ENCODE measurements at regions not wholly inside any gene's neighbourhood (a gene's known extent, or its start where the extent isn't known, plus 50 kb on each side); places are given as distances from the start of the nearest gene placed in this dataset.
A peak's percentile ranks its signal among the peaks of the same experiment; 100 is the strongest.

GRCh38 chr10:53699231-53699630 lies 926.6 kb upstream of the MBL2 start:
- no peak for DNase-seq (ENCODE audit: low read depth)
- no peak for TF ChIP-seq CTCF (conservative IDR thresholded peaks at IDR 0.05; ENCODE audit: low read depth, low read length)
- no peak overlapping the region for H3K4me3 ChIP-seq (ENCODE audit: low read depth, low read length)

GRCh38 chr10:53697038-53697437 lies 924.5 kb upstream of the MBL2 start:
- H3K4me3 ChIP-seq (ENCODE audit: low read depth, low read length), result no peak overlapping the region
- no peak for TF ChIP-seq CTCF (conservative IDR thresholded peaks at IDR 0.05; ENCODE audit: low read depth, low read length)
- DNase-seq (ENCODE audit: low read depth), result peak; percentile 83

- TF ChIP-seq CTCF (conservative IDR thresholded peaks at IDR 0.05; ENCODE audit: low read depth, low read length), result no peak
- no peak for DNase-seq (ENCODE audit: low read depth)
- H3K4me3 ChIP-seq (ENCODE audit: low read depth, low read length), result no peak overlapping the region
Measured at GRCh38 chr10:53690524-53691240, 918.1 kb upstream of the MBL2 start.

- no peak for DNase-seq (ENCODE audit: low read depth)
- H3K4me3 ChIP-seq (ENCODE audit: low read depth, low read length), result no peak overlapping the region
- TF ChIP-seq CTCF (conservative IDR thresholded peaks at IDR 0.05; ENCODE audit: low read depth, low read length), result no peak
Measured at GRCh38 chr10:53687800-53688199, 915.2 kb upstream of the MBL2 start.

GRCh38 chr10:53682885-53683284 lies 910.3 kb upstream of the MBL2 start:
- H3K4me3 ChIP-seq (ENCODE audit: low read depth, low read length), result no peak overlapping the region

GRCh38 chr10:53682458-53682857 lies 909.9 kb upstream of the MBL2 start:
- no peak overlapping the region for H3K4me3 ChIP-seq (ENCODE audit: low read depth, low read length)

More at GRCh38 chr10:53682885-53683284, 910.3 kb upstream of the MBL2 start:
- DNase-seq (ENCODE audit: low read depth), result no peak
- TF ChIP-seq CTCF (conservative IDR thresholded peaks at IDR 0.05; ENCODE audit: low read depth, low read length), result no peak

More at GRCh38 chr10:53682458-53682857, 909.9 kb upstream of the MBL2 start:
- no peak for TF ChIP-seq CTCF (conservative IDR thresholded peaks at IDR 0.05; ENCODE audit: low read depth, low read length)
- no peak for DNase-seq (ENCODE audit: low read depth)
